K562 (cell line): ENCODE measurements at regions not wholly inside any gene's neighbourhood (a gene's known extent, or its start where the extent isn't known, plus 50 kb on each side); places are given as distances from the start of the nearest gene placed in this dataset.

ENCODE experiments used
- NCOA2 ChIP-seq, 2 experiments: fragments of 450-650 bp; IDR thresholded peaks; 2 replicates each; pipeline ENCODE4 v1.6.1; 2018; ENCODE audit warnings: mild to moderate bottlenecking in 2 of 2, moderate library complexity in 1 of 2; ENCODE audit not compliant: partially characterized antibody in 2 of 2
- PHF20 ChIP-seq: fragments of 450-650 bp; IDR thresholded peaks from 2 replicates; pipeline ENCODE4 v1.6.1; 2018; ENCODE audit not compliant: partially characterized antibody
- ZBTB9 ChIP-seq: fragments of 450-650 bp; formaldehyde crosslinking; IDR thresholded peaks from 2 replicates; pipeline ENCODE4 v1.4.0; 2020; ENCODE audit warnings: mild to moderate bottlenecking, moderate library complexity
- TF ChIP-seq, protein P1 (sequence below): sonication (generic); formaldehyde crosslinking; IDR thresholded peaks from 2 replicates; pipeline ENCODE4 v1.8.0; 2023; ENCODE audit warnings: missing genetic modification reagents, mild to moderate bottlenecking, borderline replicate concordance

GRCh38 chr9:84207491-84207951 is 133.0 kb downstream of the SLC28A3 start (continued):
- TF ChIP-seq, protein P1, sequence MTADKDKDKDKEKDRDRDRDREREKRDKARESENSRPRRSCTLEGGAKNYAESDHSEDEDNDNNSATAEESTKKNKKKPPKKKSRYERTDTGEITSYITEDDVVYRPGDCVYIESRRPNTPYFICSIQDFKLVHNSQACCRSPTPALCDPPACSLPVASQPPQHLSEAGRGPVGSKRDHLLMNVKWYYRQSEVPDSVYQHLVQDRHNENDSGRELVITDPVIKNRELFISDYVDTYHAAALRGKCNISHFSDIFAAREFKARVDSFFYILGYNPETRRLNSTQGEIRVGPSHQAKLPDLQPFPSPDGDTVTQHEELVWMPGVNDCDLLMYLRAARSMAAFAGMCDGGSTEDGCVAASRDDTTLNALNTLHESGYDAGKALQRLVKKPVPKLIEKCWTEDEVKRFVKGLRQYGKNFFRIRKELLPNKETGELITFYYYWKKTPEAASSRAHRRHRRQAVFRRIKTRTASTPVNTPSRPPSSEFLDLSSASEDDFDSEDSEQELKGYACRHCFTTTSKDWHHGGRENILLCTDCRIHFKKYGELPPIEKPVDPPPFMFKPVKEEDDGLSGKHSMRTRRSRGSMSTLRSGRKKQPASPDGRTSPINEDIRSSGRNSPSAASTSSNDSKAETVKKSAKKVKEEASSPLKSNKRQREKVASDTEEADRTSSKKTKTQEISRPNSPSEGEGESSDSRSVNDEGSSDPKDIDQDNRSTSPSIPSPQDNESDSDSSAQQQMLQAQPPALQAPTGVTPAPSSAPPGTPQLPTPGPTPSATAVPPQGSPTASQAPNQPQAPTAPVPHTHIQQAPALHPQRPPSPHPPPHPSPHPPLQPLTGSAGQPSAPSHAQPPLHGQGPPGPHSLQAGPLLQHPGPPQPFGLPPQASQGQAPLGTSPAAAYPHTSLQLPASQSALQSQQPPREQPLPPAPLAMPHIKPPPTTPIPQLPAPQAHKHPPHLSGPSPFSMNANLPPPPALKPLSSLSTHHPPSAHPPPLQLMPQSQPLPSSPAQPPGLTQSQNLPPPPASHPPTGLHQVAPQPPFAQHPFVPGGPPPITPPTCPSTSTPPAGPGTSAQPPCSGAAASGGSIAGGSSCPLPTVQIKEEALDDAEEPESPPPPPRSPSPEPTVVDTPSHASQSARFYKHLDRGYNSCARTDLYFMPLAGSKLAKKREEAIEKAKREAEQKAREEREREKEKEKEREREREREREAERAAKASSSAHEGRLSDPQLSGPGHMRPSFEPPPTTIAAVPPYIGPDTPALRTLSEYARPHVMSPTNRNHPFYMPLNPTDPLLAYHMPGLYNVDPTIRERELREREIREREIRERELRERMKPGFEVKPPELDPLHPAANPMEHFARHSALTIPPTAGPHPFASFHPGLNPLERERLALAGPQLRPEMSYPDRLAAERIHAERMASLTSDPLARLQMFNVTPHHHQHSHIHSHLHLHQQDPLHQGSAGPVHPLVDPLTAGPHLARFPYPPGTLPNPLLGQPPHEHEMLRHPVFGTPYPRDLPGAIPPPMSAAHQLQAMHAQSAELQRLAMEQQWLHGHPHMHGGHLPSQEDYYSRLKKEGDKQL (CRISPR knock-in tag): no peak
- TF ChIP-seq ZBTB9: no peak
- no peak for TF ChIP-seq NCOA2 (IDR thresholded peaks at IDR 0.05; ENCODE audit: partially characterized antibody in 2 of 2)
- no peak for TF ChIP-seq PHF20
